Gastrocnemius medialis (tissue), 4 donors: ENCODE measurements at regions not wholly inside any gene's neighbourhood (a gene's known extent, or its start where the extent isn't known, plus 50 kb on each side); places are given as distances from the start of the nearest gene placed in this dataset.

ENCODE experiments used
- CTCF ChIP-seq, 5 experiments: fragments of 450-650 bp in 3 of 5; fragments of 200-600 bp in 2 of 5; sonication (generic) in 2 of 5; IDR thresholded peaks in 4 of 5; conservative IDR thresholded peaks in 1 of 5; 1 replicate in 4 of 5; 2 replicates in 1 of 5; pipeline ENCODE4 v1.5.1; 2016 to 2019; ENCODE audit warnings: antibody characterized with exemption in 5 of 5, mild to moderate bottlenecking in 3 of 5, moderate library complexity in 3 of 5
- POLR2A ChIP-seq, 2 donors: fragments of 450-650 bp; IDR thresholded peaks; one replicate each; pipeline ENCODE4 v1.6.1; 2017; ENCODE audit warnings: antibody characterized with exemption in 2 of 2, mild to moderate bottlenecking in 2 of 2, moderate library complexity in 2 of 2

GRCh38 chr2:139778732-139779131, 998.5 kb upstream of the NXPH2 start:
- TF ChIP-seq POLR2A (IDR thresholded peaks at IDR 0.05) (no peak), CTCF (IDR thresholded peaks at IDR 0.05 in 4 of 5, conservative IDR thresholded peaks at IDR 0.05 in 1 of 5) (no peak)
